ENCODE measurements at regions not wholly inside any gene's neighbourhood (a gene's known extent, or its start where the extent isn't known, plus 50 kb on each side); places are given as distances from the start of the nearest gene placed in this dataset.

GRCh38 chr12:85484387-85484786, 204.4 kb downstream of the ALX1 start:
- no peak for TF ChIP-seq CTCF (IDR thresholded peaks at IDR 0.05)
- no peak for TF ChIP-seq POLR2A (IDR thresholded peaks at IDR 0.05)

Measured in lower leg skin (tissue), 3 donors.